GM18951 (cell line): ENCODE measurements at regions not wholly inside any gene's neighbourhood (a gene's known extent, or its start where the extent isn't known, plus 50 kb on each side); places are given as distances from the start of the nearest gene placed in this dataset.

Experiments used
- POLR2A ChIP-seq: IDR thresholded peaks from 4 replicates; pipeline ENCODE4 v1.6.1; 2011; ENCODE audit warnings: mild to moderate bottlenecking; ENCODE audit not compliant: insufficient read length, insufficient read depth; ENCODE audit errors: extremely low read depth
- in situ Hi-C: fragments of 300-500 bp; cut with MboI; formaldehyde crosslinking; loops from one replicate; pipeline ENCODE4 v1.12.0; 2022; ENCODE audit warnings: low sequenced_read_pairs, mixed read lengths, inconsistent platforms; ENCODE audit not compliant: unreplicated experiment

- in situ Hi-C loops = no loop called here
- no peak for TF ChIP-seq POLR2A
Observed at GRCh38 chr11:11105361-11105760, 247.5 kb upstream of the ZBED5 start.

GRCh38 chr11:11095831-11096723, 238.2 kb upstream of the ZBED5 start:
- TF ChIP-seq POLR2A = no peak
- in situ Hi-C loops = no loop called here

- TF ChIP-seq POLR2A = no peak
- in situ Hi-C loops = no loop called here
Observed at GRCh38 chr11:11090495-11090894, 232.6 kb upstream of the ZBED5 start.

GRCh38 chr11:11089805-11090204, 232.0 kb upstream of the ZBED5 start:
- TF ChIP-seq POLR2A = no peak
- in situ Hi-C loops = no loop called here

GRCh38 chr11:11086979-11087378, 229.1 kb upstream of the ZBED5 start:
- in situ Hi-C loops = no loop called here
- no peak for TF ChIP-seq POLR2A

GRCh38 chr11:11085580-11085979, 227.7 kb upstream of the ZBED5 start:
- TF ChIP-seq POLR2A = no peak
- in situ Hi-C loops = no loop called here

GRCh38 chr11:11084337-11084736, 226.5 kb upstream of the ZBED5 start:
- no peak for TF ChIP-seq POLR2A
- in situ Hi-C loops = no loop called here

- no peak for TF ChIP-seq POLR2A
- in situ Hi-C loops = no loop called here
Observed at GRCh38 chr11:11083441-11083840, 225.6 kb upstream of the ZBED5 start.

- in situ Hi-C loops = no loop called here
Observed at GRCh38 chr11:11082646-11083045, 224.8 kb upstream of the ZBED5 start.

GRCh38 chr11:11081776-11082175, 223.9 kb upstream of the ZBED5 start:
- in situ Hi-C loops = no loop called here
- TF ChIP-seq POLR2A = no peak

More at GRCh38 chr11:11082646-11083045, 224.8 kb upstream of the ZBED5 start:
- TF ChIP-seq POLR2A = no peak

GRCh38 chr11:11081288-11081687, 223.4 kb upstream of the ZBED5 start:
- in situ Hi-C loops = no loop called here
- TF ChIP-seq POLR2A = no peak

GRCh38 chr11:11078344-11079086, 220.7 kb upstream of the ZBED5 start:
- no peak for TF ChIP-seq POLR2A
- in situ Hi-C loops = no loop called here

GRCh38 chr11:11077898-11078297, 220.0 kb upstream of the ZBED5 start:
- no peak for TF ChIP-seq POLR2A
- in situ Hi-C loops = no loop called here

- in situ Hi-C loops = no loop called here
- no peak for TF ChIP-seq POLR2A
Observed at GRCh38 chr11:11076879-11077278, 219.0 kb upstream of the ZBED5 start.
